ENCODE measurements at regions not wholly inside any gene's neighbourhood (a gene's known extent, or its start where the extent isn't known, plus 50 kb on each side); places are given as distances from the start of the nearest gene placed in this dataset.
"Not testable (repeated sequence)": the region's sequence is repeated elsewhere in the genome, so short reads cannot be mapped to it uniquely, and the experiment has no call there.

DNA sequence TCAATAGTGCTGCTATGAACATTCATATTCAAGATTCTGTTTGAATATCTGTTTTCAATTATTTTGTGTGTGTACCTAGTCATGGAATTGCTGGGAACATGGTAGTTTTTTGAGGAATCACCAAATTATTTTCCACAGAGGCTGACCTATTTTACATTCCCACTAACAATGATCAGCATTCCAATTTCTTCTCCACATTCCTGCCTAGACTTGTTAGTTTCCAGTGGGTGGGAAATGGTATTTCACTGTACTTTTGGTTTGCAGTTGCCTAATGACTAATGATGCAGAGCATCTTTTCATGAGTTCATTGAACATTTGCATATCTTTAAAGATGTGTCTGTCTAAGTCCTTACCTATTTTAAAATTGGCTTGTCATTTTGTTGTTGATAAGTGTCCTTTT, 1182.6 kb upstream of the B3GALT2 start:
- intact Hi-C loops (cut with DNase I) = no loop called here
- DNase-seq (ENCODE audit: low spot score) = no peak

DNA sequence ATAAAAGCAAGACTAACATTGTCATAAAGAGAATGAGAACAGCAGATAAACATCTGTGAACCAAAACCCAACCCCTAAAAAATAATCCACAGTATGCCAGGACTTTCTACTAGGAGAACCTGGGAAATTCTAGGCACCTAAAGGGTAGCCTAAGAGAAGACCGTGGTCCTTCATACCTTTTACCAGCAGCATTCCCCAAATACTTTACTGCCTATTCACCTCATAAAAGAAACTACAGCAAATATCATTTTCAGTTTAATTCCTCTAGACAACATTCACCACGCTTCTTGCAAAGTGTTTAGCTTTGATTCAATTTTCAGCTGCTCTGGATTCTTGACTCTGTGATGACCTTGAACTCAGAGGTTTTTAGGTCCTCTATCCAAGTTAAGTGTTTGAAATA, 1180.7 kb upstream of the B3GALT2 start:
- intact Hi-C loops (cut with DNase I) = no loop called here
- DNase-seq (ENCODE audit: low spot score) = no peak

DNA sequence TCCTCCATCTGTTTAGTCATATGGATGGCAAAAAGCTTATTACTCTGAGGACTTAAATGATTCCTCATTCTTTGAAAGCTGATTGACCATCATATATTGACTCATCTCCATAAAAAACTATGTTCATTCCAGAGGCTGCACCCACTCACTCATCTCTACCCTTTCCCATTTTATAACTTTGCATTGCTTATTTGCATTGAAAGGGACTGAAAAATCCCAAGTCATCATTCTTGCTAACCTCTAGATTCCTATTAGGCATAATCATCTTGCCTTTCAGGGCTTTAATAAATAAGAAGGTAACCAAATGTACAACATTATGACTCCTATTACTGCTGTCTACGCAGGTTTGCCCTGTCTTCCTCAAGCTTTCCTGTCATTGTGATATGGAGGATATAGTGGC, 1180.3 kb upstream of the B3GALT2 start:
- DNase-seq (ENCODE audit: low spot score) = no peak
- intact Hi-C loops (cut with DNase I) = no loop called here

DNA sequence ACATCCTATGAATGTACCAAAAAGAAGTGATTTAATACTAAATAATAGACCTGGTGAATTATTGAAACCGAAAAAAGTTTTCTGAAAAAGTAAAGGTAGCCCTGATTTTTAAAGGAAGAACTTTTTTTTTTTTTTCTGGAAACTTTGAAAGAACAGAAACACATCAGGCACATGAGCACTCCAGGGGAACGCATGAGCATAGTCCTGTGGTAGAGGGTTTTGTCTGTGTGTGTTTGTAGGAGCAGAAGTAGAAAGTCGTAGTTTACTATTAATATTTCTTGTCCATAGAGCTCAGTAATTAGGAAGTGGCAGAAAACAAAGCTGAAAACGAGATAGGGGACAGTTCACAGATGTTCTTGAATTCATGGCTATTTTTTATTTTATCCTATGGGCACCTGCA, 1175.9 kb upstream of the B3GALT2 start:
- no peak for DNase-seq (ENCODE audit: low spot score)
- intact Hi-C loops (cut with DNase I) = no loop called here

DNA sequence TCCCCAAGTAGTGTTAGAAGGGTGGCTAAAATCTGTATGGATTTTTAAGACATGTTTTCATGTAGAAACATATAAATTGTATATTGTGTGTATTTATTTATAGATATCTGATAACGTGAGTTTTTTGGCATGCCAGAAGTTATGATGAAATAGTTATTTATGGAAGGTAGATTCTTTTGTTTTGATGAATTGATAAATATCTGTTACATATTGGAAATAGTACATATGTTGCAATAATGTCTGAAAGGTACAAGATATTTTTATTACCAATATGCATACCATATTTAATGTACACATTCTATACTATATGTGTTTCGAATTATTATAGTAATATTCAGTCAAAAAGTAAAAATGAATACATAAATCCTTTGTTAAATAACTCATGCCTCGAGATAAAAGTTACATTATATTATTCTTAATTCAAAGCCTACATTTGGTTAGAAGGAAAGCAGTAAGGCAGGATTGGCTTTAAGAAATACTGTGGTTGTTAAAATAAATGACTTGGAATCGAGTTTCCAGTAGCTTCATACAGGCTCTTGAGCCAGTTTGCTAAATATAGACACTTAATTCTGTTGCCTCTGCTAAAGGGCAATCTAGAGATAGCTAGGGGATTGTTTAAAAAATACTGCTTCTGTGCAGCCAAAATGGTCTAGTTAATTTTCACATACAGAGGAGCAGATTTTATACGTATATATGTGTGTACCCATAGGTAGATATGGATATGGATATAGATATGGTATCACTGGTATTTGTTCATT, 1175.1 kb upstream of the B3GALT2 start:
- no peak for DNase-seq (ENCODE audit: low spot score)
- intact Hi-C loops (cut with DNase I) = no loop called here

DNA sequence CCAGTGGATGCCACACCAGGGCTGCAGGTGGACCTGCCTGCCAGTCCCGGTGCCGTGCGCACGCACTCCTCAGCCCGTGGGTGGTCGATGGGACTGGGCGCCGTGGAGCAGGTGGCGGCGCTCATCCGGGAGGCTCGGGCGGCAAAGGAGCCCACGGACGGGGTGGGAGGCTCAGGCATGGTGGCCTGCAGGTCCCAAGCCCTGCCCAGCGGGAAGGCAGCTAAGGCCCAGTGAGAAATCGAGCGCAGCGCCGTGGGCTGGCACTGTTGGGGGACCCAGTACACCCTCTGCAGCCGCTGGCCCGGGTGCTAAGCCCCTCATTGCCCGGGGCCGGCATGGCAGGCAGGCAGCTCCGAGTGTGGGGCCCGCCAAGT, 1171.8 kb upstream of the B3GALT2 start:
- intact Hi-C loops (cut with DNase I) = no loop called here
- DNase-seq (ENCODE audit: low spot score) = no peak

DNA sequence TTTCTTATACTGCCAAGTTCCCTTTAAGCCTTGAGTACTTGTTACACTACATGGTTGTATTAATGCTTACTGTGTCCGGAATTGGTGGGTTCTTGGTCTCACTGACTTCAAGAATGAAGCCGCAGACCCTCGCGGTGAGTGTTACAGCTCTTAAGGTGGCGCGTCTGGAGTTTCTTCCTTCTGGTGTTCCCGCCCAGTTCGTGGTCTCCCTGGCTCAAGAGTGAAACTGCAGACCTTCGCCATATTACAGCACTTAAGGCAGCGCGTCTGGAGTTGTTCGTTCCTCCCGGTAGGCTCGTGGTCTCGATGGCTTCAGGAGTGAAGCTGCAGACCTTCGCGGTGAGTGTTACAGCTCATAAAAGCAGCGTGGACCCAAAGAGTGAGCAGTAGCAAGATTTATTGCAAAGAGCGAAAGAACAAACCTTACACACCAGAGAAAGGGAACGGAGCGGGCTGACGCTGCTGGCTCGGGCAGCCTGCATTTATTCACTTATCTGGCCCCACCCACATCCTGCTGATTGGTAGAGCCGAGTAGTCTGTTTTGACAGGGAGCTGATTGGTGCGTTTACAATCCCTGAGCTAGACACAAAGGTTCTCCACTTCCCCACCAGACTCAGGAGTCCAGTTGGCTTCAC, 1171.3 kb upstream of the B3GALT2 start:
- DNase-seq (ENCODE audit: low spot score); intact Hi-C loops (cut with DNase I): not testable (repeated sequence)

DNA sequence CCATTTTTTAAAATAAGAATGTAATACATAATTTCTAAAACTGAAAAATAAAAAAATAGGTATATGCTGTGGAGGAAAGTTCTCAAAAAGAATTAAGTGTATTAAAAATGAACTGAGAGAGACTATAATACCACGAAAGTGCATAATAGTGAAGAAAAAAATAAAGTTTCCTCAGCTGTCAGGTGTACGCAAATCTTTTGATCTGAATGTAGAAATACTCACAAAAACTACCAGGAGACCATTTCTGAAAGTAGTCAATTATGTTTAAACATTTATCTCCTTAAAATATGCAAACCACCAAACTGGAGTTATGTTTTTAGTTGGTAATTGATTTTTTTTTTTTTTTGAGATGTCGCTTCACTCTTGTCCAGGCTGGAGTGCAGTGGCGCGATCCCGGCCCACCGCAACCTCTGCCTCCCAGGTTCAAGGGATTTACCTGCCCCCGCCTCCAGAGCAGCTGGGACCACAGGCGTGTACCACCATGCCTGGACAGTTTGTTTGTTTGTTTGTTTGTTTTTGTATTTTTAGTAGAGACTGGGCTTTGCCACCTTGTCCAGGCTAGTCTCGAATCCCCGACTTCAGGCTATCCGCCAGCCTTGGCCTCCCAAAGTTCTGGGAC, 1169.2 kb upstream of the B3GALT2 start:
- intact Hi-C loops (cut with DNase I) = no loop called here
- no peak for DNase-seq (ENCODE audit: low spot score)

DNA sequence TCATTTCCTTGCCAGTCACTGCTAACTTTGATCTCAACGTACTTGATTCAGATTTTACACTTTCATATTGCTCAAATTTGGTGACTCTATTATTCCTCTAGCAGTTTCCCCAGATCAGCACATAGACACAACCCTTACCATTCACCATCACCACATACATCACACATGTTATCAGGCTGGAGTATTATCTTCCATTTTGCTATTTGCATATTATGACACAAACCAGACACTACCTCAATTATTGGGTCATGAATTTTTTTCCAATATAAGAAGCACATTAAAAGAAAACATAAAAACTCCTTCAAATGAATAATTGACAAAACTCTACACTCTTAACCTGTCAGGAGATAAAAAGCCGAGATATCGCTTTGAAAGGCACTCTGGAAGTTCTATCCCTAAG, 1166.7 kb upstream of the B3GALT2 start:
- intact Hi-C loops (cut with DNase I) = no loop called here
- no peak for DNase-seq (ENCODE audit: low spot score)

DNA sequence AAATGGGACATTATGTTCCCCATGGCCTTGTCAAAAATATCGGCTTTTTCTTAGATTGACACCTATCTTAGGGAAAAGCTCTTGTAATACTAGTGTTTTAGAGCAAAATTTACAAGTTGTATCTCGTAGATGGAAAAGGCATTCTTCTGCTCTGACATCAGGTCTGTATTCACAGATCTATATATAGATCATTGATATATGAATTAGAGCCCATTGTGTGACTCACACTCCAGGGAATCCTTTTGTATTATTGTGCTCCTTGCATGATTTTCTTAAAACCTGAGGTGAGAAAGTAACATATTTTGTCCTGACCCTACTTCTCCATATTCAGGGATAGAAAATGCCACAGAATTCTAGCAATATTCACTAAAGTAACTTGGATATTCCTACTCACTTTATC, 1160.8 kb upstream of the B3GALT2 start:
- intact Hi-C loops (cut with DNase I) = no loop called here

DNA sequence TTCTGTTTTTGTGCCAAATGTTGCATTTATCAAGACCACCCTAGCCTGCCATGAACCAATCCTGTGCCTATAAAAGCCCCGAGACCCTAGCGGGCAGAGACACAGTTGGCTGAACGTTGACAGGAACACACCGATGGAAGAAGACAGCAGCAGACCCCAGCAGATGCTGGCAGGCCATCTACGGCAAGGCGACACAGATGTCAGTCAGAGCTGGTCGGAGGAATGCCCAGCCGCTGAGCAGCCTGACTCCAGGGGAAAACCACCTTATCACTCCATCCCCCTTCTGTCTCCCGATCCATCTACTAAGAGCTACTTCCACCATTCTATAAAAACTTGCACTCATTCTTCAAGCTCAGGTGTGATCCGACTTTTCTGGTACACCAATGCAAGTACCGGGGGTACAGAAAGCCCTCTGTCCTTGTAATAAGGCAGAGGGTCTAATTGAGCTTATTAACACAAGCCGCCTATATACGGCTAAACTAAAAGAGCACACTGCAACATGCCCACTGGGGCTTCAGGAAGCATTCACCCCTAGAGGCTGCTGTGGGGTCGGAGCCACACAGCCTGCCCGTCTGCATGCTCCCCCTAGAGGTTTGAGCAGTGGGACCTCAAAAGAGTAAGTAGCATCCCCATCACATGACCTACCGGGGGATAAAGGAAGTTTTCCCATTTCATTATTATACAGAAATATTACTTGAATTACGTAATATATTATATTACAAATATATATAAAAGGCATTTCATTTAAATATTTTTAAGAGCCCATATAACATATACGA, 1156.3 kb upstream of the B3GALT2 start:
- intact Hi-C loops (cut with DNase I) = no loop called here
- no peak for DNase-seq (ENCODE audit: low spot score)

More for the DNA sequence above, 1160.8 kb upstream of the B3GALT2 start:
- DNase-seq (ENCODE audit: low spot score) = no peak

DNA sequence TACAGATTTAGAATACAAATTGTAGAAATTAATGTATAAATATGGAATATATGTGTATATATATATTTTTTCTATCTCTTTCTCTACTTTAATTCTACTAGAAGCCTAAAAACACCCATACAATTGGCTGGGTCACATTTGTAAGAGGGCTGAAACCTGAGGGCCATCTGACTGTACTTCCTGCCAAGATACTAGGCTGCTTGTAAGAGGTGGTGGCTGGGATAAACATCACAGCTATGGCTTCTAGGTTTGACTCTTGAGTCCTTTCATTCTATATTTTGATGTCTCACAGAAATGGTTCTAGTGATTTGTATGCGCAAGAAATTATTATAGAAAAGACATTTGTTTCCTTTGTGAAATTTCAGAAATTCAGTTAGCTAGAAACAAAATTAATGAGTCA, 1155.2 kb upstream of the B3GALT2 start:
- intact Hi-C loops (cut with DNase I) = no loop called here
- DNase-seq (ENCODE audit: low spot score) = no peak

DNA sequence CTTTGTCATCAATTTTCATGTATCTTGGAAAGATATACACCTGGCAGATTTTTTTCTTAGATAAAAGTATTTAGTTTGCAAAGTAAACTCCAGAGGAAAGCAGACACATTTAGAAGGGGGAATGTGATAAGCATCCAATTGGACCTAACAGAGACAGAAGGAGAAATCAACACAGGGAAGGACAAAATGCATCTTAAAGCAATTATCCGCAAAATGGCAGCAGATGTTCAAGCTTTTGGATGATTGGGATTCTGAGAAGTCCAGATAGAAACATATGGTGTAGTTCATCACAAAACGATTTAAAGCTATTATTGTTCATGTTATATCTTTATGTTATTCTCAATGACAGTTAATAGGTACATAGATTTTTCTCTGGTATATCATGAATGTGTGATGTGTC, 1153.1 kb upstream of the B3GALT2 start:
- intact Hi-C loops (cut with DNase I) = no loop called here
- DNase-seq (ENCODE audit: low spot score) = no peak

DNA sequence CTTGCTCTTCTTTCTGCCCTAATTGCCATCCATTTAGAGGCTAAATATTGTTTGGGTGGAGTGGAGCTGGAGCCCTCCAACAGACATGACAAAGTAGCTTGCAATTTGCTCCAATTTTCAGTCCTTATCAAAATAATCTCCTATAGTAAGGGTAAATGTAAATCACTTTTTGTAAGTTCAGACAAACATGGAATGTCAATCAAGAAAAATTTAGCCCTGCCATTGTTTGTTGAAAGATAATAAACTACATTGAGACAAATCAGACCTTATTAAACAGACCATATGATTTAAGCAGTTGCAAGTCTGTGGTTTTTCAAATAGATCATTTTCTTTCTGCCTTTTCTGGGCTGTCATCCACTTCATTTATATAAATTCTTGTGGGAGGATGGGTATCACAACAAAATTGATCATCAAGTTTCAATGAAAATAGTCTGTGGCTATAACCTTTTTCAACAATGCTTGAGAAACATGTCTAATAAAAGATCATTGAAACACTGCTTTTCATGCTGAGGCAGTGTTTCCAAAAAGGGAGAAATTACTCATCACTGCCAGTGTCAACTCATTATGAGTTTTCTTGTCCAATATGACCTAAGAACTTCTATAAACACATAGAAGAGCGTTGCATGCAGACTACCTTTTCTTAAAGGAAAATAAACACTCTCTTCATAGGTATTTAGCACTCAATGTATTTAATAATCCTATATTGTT, 1152.0 kb upstream of the B3GALT2 start:
- DNase-seq (ENCODE audit: low spot score) = no peak
- intact Hi-C loops (cut with DNase I) = no loop called here

DNA sequence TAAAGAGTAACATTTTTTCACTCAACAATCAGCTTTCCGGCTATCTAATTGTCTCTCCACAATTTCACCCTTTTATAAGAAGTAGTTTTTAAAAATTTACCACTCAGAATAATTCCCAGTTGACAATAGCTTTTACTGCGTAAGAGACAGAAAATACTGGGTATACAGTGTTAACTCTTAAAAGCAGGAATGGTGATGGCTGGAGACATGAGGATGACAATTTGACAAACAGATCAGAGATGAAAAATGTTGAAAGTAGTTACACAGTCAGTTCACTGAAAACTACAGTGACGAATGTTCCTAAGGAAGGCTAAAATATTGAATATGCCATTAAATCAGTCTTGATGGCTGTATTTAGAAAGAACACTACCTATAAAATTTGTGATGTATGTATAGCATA, 1146.8 kb upstream of the B3GALT2 start:
- DNase-seq (ENCODE audit: low spot score) = no peak
- intact Hi-C loops (cut with DNase I) = no loop called here

DNA sequence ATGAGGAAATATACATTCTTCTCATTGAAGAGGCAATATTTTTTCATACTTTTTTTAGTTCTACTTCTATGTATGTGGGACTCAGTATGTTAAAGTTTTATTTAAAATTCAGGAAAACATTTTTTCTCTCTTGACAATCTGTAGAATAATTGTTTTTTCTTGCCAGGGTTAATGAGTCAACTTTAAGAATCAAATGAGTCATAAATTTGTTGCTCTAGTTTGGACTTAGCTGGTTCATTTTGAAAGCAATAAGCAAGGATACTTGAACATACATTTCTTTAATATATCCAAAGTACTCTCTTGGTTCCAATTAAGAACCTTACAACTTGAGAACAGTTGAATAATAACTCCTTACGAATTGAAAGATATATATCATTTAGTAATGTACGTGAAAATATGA, 1145.3 kb upstream of the B3GALT2 start:
- no peak for DNase-seq (ENCODE audit: low spot score)
- intact Hi-C loops (cut with DNase I) = no loop called here

DNA sequence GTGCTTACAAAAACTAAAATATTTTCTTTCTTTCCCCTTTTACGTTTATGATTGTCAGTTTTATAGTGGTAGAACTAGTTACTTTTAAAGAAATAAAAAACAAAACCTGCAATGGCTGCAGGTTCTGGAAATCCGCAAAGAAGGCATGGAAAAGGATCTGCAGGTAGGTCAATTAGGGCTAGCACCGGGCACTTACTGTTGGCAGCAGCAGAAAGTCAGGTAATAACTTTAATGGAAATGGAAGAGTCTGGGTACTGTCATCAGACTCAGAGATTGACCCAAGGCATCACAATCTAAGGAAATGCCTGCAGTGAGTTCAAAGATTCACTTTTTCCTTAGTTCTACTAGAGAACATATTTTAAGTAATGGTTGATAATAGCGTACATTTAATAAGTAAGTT, 1136.3 kb upstream of the B3GALT2 start:
- intact Hi-C loops (cut with DNase I) = no loop called here
- DNase-seq (ENCODE audit: low spot score) = no peak

DNA sequence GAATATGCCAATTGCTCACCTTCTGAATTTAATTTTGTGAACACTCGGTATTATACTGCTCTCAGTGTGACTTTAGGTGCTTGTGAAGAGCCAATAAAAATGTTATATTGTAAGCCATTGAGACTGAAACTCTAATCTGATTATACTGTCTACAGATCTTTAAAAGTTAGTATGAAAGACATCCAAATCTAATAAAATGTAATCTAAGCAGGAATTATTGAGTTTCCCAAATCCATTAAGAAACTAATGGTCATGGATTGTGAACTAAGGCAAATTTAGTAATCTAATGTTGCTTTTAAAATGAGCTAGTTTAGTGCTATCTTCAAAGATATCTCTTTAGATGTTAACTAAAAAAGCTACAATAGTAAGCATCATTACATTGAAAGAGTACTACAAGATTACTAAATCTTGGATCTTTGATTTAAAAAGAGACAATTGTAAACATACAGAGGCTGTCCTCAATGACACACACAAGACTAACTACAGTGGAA, 1132.4 kb upstream of the B3GALT2 start:
- intact Hi-C loops (cut with DNase I) = no loop called here

DNA sequence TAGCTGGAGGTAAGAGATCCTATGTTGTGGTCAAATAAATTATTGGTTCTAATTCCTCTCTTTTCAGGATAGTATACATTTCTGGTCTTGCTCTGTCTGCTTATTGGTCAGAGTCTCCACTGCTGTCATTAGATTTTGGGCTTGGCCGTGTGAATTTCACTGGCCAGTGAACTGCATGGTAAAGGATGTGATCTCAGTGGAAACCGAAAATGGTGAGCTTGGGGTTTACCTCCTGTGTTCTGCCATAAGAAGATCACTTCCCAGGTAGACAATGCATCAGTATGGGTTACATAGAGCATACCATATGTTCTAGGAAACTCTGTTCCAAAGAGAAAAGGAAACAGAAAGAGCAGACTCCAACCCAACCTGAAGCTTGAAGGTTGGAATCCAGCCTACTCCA, 1123.3 kb upstream of the B3GALT2 start:
- intact Hi-C loops (cut with DNase I) = no loop called here
- DNase-seq (ENCODE audit: low spot score) = no peak

More for the DNA sequence above, 1132.4 kb upstream of the B3GALT2 start:
- DNase-seq (ENCODE audit: low spot score) = no peak

DNA sequence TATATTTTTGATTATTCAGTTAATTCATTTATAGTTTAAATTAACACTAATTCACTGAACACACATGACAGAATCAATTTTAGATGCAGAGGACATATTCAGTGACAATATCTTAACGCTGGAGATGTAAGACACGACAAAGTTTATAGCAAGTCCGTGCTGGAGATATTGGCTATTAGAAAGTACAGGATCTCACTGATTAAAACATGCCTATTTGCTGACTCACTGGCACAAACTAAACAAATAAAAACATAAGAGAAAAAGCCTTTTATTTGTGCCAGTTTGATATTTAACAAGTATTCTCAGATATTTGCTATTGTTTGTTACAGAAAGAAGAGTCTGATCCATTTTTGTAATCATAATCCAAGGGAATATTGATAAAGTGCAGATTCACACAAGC, 1122.9 kb upstream of the B3GALT2 start:
- no peak for DNase-seq (ENCODE audit: low spot score)
- intact Hi-C loops (cut with DNase I) = no loop called here
